Neural progenitor cell (in vitro differentiated cells): ENCODE measurements at regions not wholly inside any gene's neighbourhood (a gene's known extent, or its start where the extent isn't known, plus 50 kb on each side); places are given as distances from the start of the nearest gene placed in this dataset.
"Not testable (repeated sequence)": the region's sequence is repeated elsewhere in the genome, so short reads cannot be mapped to it uniquely, and the experiment has no call there.

Experiments used
- DNase-seq: peaks from one replicate; pipeline ENCODE4 v3.0.0-alpha.2; 2016; ENCODE audit warnings: low spot score
- H2AFZ ChIP-seq: fragments of 200-600 bp; sonication (generic); replicated peaks from 2 replicates; pipeline ENCODE4 v1.6.1; 2016; ENCODE audit warnings: antibody characterized with exemption
- H3F3A ChIP-seq: fragments of 200-600 bp; sonication (generic); 2 replicates; pipeline ENCODE4 v1.6.1; 2016; ENCODE audit warnings: antibody characterized with exemption, low read depth
- H3K27ac ChIP-seq: fragments of 200-600 bp; sonication (generic); 2 replicates; pipeline ENCODE4 v1.5.1; 2016; ENCODE audit warnings: mild to moderate bottlenecking
- H3K27me3 ChIP-seq: fragments of 200-600 bp; sonication (generic); 2 replicates; pipeline ENCODE4 v1.6.1; 2016; ENCODE audit warnings: mild to moderate bottlenecking, moderate library complexity
- H3K36me3 ChIP-seq: fragments of 200-600 bp; sonication (generic); 2 replicates; pipeline ENCODE4 v1.5.1; 2016
- H3K4me1 ChIP-seq: fragments of 200-600 bp; sonication (generic); 2 replicates; pipeline ENCODE4 v1.6.1; 2016; ENCODE audit warnings: mixed run types
- H3K4me2 ChIP-seq: fragments of 200-600 bp; sonication (generic); 2 replicates; pipeline ENCODE4 v1.6.1; 2016
- H3K4me3 ChIP-seq: fragments of 200-600 bp; sonication (generic); 2 replicates; pipeline ENCODE4 v1.5.1; 2016
- H3K79me2 ChIP-seq: fragments of 200-600 bp; sonication (generic); 2 replicates; pipeline ENCODE4 v1.6.1; 2016; ENCODE audit warnings: low read depth
- H3K9ac ChIP-seq: fragments of 200-600 bp; sonication (generic); 2 replicates; pipeline ENCODE4 v1.6.1; 2016
- H3K9me3 ChIP-seq: fragments of 200-600 bp; sonication (generic); 2 replicates; pipeline ENCODE4 v1.5.1; 2016; ENCODE audit warnings: low read depth
- H4K20me1 ChIP-seq: fragments of 200-600 bp; sonication (generic); 2 replicates; pipeline ENCODE4 v1.6.1; 2016; ENCODE audit warnings: low read depth
- H3K27ac Mint-ChIP-seq: 3 replicates; pipeline ENCODE4 v1.8.0; 2021; ENCODE audit warnings: mixed read lengths
- H3K27me3 Mint-ChIP-seq: 2 replicates; pipeline ENCODE4 v1.8.0; 2022; ENCODE audit warnings: low read depth, mild to moderate bottlenecking, inconsistent platforms, moderate library complexity, mixed read lengths; ENCODE audit not compliant: insufficient read depth
- H3K36me3 Mint-ChIP-seq: 3 replicates; pipeline ENCODE4 v1.8.0; 2021; ENCODE audit warnings: mixed read lengths
- H3K4me1 Mint-ChIP-seq: 3 replicates; pipeline ENCODE4 v1.8.0; 2021; ENCODE audit warnings: mixed read lengths
- H3K4me3 Mint-ChIP-seq: 3 replicates; pipeline ENCODE4 v1.8.0; 2021; ENCODE audit warnings: mild to moderate bottlenecking, moderate library complexity, mixed read lengths
- H3K9me3 Mint-ChIP-seq: 3 replicates; pipeline ENCODE4 v1.8.0; 2020; ENCODE audit warnings: mixed read lengths
- CTCF ChIP-seq: fragments of 200-600 bp; sonication (generic); IDR thresholded peaks from 2 replicates; pipeline ENCODE4 v1.5.1; 2017; ENCODE audit warnings: antibody characterized with exemption, mild to moderate bottlenecking
- EZH2 ChIP-seq: fragments of 200-600 bp; sonication (generic); IDR thresholded peaks from 2 replicates; pipeline ENCODE4 v1.6.1; 2017; ENCODE audit warnings: antibody characterized with exemption, mild to moderate bottlenecking, moderate library complexity
- EZH2phosphoT487 ChIP-seq: fragments of 200-600 bp; sonication (generic); IDR thresholded peaks from 2 replicates; pipeline ENCODE4 v1.6.1; 2017; ENCODE audit warnings: antibody characterized with exemption

- Histone ChIP-seq H3K27me3 (no peaks in the 10 kb centered on the region), H3K36me3 (no peaks in the 10 kb centered on the region), H3K9me3 (no peaks in the 10 kb centered on the region), H3K4me2 (no peak overlapping the region), H4K20me1 (no peaks in the 10 kb centered on the region), H3K79me2 (no peaks in the 10 kb centered on the region), H3K9ac (no peak overlapping the region), H3K4me3 (no peak overlapping the region), H3F3A (no peaks in the 10 kb centered on the region), H3K27ac (no peak overlapping the region), H3K4me1 (no peaks in the 10 kb centered on the region), H2AFZ (no peak overlapping the region)
- no peak for DNase-seq
- Mint-ChIP-seq H3K9me3 (no peaks in the 10 kb centered on the region), H3K27ac (no peak overlapping the region), H3K4me3 (no peak overlapping the region), H3K4me1 (no peaks in the 10 kb centered on the region), H3K27me3 (peaks cover 2% of the 10 kb centered on the region), H3K36me3 (no peaks in the 10 kb centered on the region)
- no peak for TF ChIP-seq EZH2
- no peak for TF ChIP-seq CTCF
- no peak for TF ChIP-seq EZH2phosphoT487
Measured at GRCh38 chr1:221527886-221528624, 213.8 kb downstream of the DUSP10 start.

GRCh38 chr1:221530159-221530558 is 211.7 kb downstream of the DUSP10 start:
- not testable (repeated sequence) for H3K27me3 Mint-ChIP-seq, H3K27me3 ChIP-seq, H3K4me3 Mint-ChIP-seq, H3K27ac ChIP-seq, H3F3A ChIP-seq, H3K4me1 ChIP-seq, H3K36me3 ChIP-seq, H3K27ac Mint-ChIP-seq, H3K9ac ChIP-seq, H3K4me3 ChIP-seq, H3K36me3 Mint-ChIP-seq, H3K4me1 Mint-ChIP-seq, H3K9me3 ChIP-seq, H4K20me1 ChIP-seq, H3K9me3 Mint-ChIP-seq, H2AFZ ChIP-seq, H3K79me2 ChIP-seq, DNase-seq, H3K4me2 ChIP-seq

- Mint-ChIP-seq H3K4me1 (no peaks in the 10 kb centered on the region), H3K27ac (no peak overlapping the region), H3K27me3 (peaks cover 2% of the 10 kb centered on the region), H3K36me3 (no peaks in the 10 kb centered on the region), H3K9me3 (no peaks in the 10 kb centered on the region), H3K4me3 (no peak overlapping the region)
- no peaks in the 10 kb centered on the region for H3K9me3 ChIP-seq
- H2AFZ ChIP-seq: no peak overlapping the region
- no peaks in the 10 kb centered on the region for H4K20me1 ChIP-seq
- H3K36me3 ChIP-seq: no peaks in the 10 kb centered on the region
- DNase-seq: no peak
- H3K9ac ChIP-seq: no peak overlapping the region
- no peaks in the 10 kb centered on the region for H3K79me2 ChIP-seq
- H3K27ac ChIP-seq: no peak overlapping the region
- no peak for TF ChIP-seq EZH2
- no peak for TF ChIP-seq EZH2phosphoT487
- no peak for TF ChIP-seq CTCF
- H3F3A ChIP-seq: no peaks in the 10 kb centered on the region
- H3K4me3 ChIP-seq: no peak overlapping the region
- H3K4me1 ChIP-seq: no peaks in the 10 kb centered on the region
- H3K4me2 ChIP-seq: no peak overlapping the region
- no peaks in the 10 kb centered on the region for H3K27me3 ChIP-seq
Measured at GRCh38 chr1:221530791-221531190, 211.1 kb downstream of the DUSP10 start.

DNA sequence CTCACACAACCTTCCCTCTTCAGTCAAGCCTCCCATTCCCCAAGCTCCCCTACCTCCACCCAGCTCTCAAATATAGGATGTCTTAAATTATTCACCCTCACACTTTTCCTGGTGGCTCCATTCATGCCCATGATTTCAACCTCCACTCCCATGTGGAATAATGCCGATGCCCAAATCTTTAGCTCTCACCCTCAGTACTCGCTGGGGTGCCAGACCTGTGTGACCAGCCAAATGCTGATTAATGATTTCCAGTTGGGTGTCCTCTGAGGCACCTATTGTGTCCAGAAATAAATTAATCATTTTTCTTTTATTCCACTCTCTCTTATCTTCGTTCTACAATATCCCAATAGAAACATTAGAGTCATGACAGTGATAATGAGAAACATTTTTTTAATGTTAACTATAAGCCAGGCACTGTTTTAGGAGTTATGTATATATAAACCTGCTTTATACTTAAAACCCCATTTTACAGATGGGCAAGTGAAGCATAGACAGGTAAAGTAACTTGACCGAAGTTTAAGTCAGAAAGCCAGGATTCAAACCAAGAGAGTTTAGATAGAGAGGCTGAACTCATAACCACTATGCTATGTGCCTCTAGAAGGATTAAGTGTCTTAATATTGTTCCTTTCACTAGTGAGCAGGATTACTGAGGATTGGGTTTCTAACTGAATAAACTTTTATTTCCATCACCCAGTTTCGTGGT is 209.7 kb downstream of the DUSP10 start:
- peaks cover 2% of the 10 kb centered on the region for H3K27me3 Mint-ChIP-seq
- Histone ChIP-seq H3K9ac (no peak overlapping the region), H3K36me3 (no peaks in the 10 kb centered on the region), H3K4me2 (no peak overlapping the region), H3K9me3 (no peaks in the 10 kb centered on the region), H3K79me2 (no peaks in the 10 kb centered on the region), H4K20me1 (no peaks in the 10 kb centered on the region), H3F3A (no peaks in the 10 kb centered on the region), H3K4me1 (no peaks in the 10 kb centered on the region), H2AFZ (no peak overlapping the region), H3K27me3 (no peaks in the 10 kb centered on the region), H3K27ac (no peak overlapping the region), H3K4me3 (no peak overlapping the region)
- TF ChIP-seq EZH2phosphoT487 (no peak), CTCF (no peak), EZH2 (no peak)
- H3K4me3 Mint-ChIP-seq: no peak overlapping the region
- DNase-seq: no peak
- no peaks in the 10 kb centered on the region for H3K4me1 Mint-ChIP-seq
- H3K36me3 Mint-ChIP-seq: no peaks in the 10 kb centered on the region
- no peak overlapping the region for H3K27ac Mint-ChIP-seq
- no peaks in the 10 kb centered on the region for H3K9me3 Mint-ChIP-seq
